ENCODE measurements at regions not wholly inside any gene's neighbourhood (a gene's known extent, or its start where the extent isn't known, plus 50 kb on each side); places are given as distances from the start of the nearest gene placed in this dataset.

DNA sequence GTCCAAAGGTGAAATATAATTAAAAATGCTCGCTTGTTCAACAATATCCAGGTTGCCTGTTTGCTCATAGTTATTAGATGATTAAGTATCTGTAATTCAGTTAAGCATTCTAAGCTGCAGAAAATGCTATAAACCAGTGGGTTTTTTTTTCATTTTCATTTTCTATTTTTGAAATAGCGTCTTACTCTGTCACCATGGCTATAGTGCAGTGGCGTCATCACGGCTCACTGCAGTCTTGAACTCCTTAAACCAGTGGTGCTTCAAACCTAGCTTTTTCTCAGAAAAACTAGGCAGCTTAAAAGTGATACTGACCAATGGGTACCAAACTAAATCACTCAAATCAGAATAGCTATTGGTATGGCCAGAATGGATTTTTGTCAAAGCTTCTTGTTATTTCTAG lies 925.2 kb downstream of the TSN start (continued):
- TF ChIP-seq, protein P1, sequence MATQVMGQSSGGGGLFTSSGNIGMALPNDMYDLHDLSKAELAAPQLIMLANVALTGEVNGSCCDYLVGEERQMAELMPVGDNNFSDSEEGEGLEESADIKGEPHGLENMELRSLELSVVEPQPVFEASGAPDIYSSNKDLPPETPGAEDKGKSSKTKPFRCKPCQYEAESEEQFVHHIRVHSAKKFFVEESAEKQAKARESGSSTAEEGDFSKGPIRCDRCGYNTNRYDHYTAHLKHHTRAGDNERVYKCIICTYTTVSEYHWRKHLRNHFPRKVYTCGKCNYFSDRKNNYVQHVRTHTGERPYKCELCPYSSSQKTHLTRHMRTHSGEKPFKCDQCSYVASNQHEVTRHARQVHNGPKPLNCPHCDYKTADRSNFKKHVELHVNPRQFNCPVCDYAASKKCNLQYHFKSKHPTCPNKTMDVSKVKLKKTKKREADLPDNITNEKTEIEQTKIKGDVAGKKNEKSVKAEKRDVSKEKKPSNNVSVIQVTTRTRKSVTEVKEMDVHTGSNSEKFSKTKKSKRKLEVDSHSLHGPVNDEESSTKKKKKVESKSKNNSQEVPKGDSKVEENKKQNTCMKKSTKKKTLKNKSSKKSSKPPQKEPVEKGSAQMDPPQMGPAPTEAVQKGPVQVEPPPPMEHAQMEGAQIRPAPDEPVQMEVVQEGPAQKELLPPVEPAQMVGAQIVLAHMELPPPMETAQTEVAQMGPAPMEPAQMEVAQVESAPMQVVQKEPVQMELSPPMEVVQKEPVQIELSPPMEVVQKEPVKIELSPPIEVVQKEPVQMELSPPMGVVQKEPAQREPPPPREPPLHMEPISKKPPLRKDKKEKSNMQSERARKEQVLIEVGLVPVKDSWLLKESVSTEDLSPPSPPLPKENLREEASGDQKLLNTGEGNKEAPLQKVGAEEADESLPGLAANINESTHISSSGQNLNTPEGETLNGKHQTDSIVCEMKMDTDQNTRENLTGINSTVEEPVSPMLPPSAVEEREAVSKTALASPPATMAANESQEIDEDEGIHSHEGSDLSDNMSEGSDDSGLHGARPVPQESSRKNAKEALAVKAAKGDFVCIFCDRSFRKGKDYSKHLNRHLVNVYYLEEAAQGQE (IDR thresholded peaks at IDR 0.05; ENCODE audit: borderline replicate concordance) = no peak
- TF ChIP-seq, protein P1 (CRISPR knock-in tag; IDR thresholded peaks at IDR 0.05; ENCODE audit: low read depth) = no peak
- TF ChIP-seq DDX20 (tag; IDR thresholded peaks at IDR 0.05; ENCODE audit: low read depth) = no peak
- no peak for TF ChIP-seq MYBL2 (IDR thresholded peaks at IDR 0.05; ENCODE audit: low read depth)
- TF ChIP-seq MYBL2 (CRISPR knock-in tag; IDR thresholded peaks at IDR 0.05; ENCODE audit: borderline replicate concordance) = no peak
- TF ChIP-seq HDAC8 (tag; IDR thresholded peaks at IDR 0.05) = no peak
- no peak for TF ChIP-seq ZFPM2 (CRISPR knock-in tag; IDR thresholded peaks at IDR 0.05)
